RWPE1 (cell line): ENCODE measurements at regions not wholly inside any gene's neighbourhood (a gene's known extent, or its start where the extent isn't known, plus 50 kb on each side); places are given as distances from the start of the nearest gene placed in this dataset.

ENCODE experiments used
- CTCF ChIA-PET: fragments of 350-600 bp; sonication (Branson Sonifier 250); formaldehyde crosslinking; extraction: SDS; loops from one replicate; lab custom pipeline; 2021; lab: Yijun Ruan, JAX
- POLR2A ChIA-PET: fragments of 400-600 bp; formaldehyde crosslinking; extraction: SDS; loops from one replicate; lab custom pipeline; 2020; ENCODE audit warnings: antibody characterized with exemption; ENCODE audit not compliant: low non-redundant PET; lab: Yijun Ruan, JAX
- DNase-seq: peaks from one replicate; pipeline ENCODE4 v3.0.0; 2012; ENCODE audit warnings: low spot score
- H3K27ac ChIP-seq: fragments of 450-650 bp; 2 replicates; pipeline ENCODE4 v1.5.1; 2017
- CTCF ChIP-seq: fragments of 450-650 bp; conservative IDR thresholded peaks from 2 replicates; pipeline ENCODE4 v1.5.1; 2017; ENCODE audit warnings: low read depth, mild to moderate bottlenecking

- DNase-seq = no peak
- ChIA-PET CTCF (interaction anchor here (0.5 kb wide), 1 partner anchor 138 kb away, joined by 3 read pairs; no protein-coding TSS in a partner anchor), POLR2A (no interaction called here)
- H3K27ac ChIP-seq = no peak overlapping the region
- no peak for TF ChIP-seq CTCF
Observed at GRCh38 chr14:65277580-65278270, 134.8 kb upstream of the FUT8 start.

GRCh38 chr14:65278589-65278988 lies 133.9 kb upstream of the FUT8 start:
- CTCF ChIA-PET = no interaction called here
- no peak overlapping the region for H3K27ac ChIP-seq
- POLR2A ChIA-PET = no interaction called here
- no peak for DNase-seq
- no peak for TF ChIP-seq CTCF

GRCh38 chr14:65279510-65279909 lies 133.0 kb upstream of the FUT8 start:
- TF ChIP-seq CTCF = no peak
- H3K27ac ChIP-seq = no peak overlapping the region
- ChIA-PET POLR2A (no interaction called here), CTCF (no interaction called here)
- no peak for DNase-seq

GRCh38 chr14:65279958-65280357 lies 132.6 kb upstream of the FUT8 start:
- no peak for TF ChIP-seq CTCF
- no peak for DNase-seq
- H3K27ac ChIP-seq = no peak overlapping the region
- POLR2A ChIA-PET = no interaction called here
- CTCF ChIA-PET = no interaction called here

GRCh38 chr14:65280653-65281052 lies 131.9 kb upstream of the FUT8 start:
- TF ChIP-seq CTCF = no peak
- H3K27ac ChIP-seq = no peak overlapping the region
- CTCF ChIA-PET = no interaction called here
- no peak for DNase-seq
- POLR2A ChIA-PET = no interaction called here

GRCh38 chr14:65281991-65282895 lies 130.3 kb upstream of the FUT8 start:
- POLR2A ChIA-PET = no interaction called here
- no peak for TF ChIP-seq CTCF
- no peak overlapping the region for H3K27ac ChIP-seq
- no peak for DNase-seq
- CTCF ChIA-PET = interaction anchor here (0.6 kb wide), 1 partner anchor 16 kb away, joined by 5 read pairs; no protein-coding TSS in a partner anchor
